GM12873 (cell line): ENCODE measurements at regions not wholly inside any gene's neighbourhood (a gene's known extent, or its start where the extent isn't known, plus 50 kb on each side); places are given as distances from the start of the nearest gene placed in this dataset.

Experiments
- TF ChIP-seq, protein P1 (sequence below): IDR thresholded peaks from 2 replicates; pipeline ENCODE4 v1.5.1; 2012; ENCODE audit warnings: low read depth, mild to moderate bottlenecking, moderate library complexity, low read length, control low read depth; ENCODE audit not compliant: insufficient read depth; ENCODE audit errors: missing control alignments

DNA sequence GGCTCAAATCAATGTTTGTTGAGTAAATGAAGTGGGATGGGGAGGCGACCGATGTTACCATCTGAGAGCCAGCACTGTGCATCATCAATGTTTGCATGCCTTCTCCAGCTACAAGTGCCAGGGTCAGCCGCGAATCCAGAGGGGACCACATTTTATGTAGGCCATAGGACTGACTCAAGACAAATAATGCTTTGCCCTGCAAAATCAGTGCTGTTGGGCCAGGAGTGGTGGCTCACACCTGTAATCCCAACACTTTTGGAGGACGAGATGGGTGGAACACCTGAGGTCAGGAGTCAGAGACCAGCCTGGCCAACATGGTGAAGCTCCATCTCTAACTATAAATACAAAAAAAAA lies 53.1 kb upstream of the WSB1 start:
- TF ChIP-seq, protein P1, sequence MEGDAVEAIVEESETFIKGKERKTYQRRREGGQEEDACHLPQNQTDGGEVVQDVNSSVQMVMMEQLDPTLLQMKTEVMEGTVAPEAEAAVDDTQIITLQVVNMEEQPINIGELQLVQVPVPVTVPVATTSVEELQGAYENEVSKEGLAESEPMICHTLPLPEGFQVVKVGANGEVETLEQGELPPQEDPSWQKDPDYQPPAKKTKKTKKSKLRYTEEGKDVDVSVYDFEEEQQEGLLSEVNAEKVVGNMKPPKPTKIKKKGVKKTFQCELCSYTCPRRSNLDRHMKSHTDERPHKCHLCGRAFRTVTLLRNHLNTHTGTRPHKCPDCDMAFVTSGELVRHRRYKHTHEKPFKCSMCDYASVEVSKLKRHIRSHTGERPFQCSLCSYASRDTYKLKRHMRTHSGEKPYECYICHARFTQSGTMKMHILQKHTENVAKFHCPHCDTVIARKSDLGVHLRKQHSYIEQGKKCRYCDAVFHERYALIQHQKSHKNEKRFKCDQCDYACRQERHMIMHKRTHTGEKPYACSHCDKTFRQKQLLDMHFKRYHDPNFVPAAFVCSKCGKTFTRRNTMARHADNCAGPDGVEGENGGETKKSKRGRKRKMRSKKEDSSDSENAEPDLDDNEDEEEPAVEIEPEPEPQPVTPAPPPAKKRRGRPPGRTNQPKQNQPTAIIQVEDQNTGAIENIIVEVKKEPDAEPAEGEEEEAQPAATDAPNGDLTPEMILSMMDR: no peak

DNA sequence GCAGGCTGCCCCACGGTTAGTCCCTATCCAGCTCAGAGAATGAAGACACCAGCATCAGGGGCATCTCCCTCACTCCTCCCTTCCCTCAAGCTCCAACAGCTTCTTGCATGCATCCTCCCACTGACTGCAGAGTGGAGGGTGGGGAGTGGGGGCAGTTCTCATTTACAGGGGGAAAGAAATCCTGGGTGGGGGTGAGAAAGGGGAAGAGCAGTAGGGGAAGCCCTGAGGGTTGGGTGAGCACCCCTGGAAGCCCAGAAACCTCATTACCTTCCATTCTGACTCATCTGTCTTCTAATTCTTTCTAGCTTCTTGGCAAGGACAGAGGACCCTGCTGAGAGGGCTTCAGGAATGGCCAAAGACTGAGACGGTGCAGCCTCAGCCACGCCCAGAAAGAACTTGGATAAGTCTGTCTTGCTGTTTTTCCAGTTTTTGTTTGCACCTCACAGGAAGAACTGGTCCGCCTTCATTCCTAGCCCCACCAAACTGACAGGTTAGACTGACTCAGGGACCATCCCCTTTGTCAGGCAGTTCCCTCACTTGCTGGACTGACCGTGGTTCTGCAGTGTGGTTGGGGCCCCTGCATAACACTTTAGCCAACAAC lies 52.5 kb upstream of the WSB1 start:
- TF ChIP-seq, protein P1: no peak

DNA sequence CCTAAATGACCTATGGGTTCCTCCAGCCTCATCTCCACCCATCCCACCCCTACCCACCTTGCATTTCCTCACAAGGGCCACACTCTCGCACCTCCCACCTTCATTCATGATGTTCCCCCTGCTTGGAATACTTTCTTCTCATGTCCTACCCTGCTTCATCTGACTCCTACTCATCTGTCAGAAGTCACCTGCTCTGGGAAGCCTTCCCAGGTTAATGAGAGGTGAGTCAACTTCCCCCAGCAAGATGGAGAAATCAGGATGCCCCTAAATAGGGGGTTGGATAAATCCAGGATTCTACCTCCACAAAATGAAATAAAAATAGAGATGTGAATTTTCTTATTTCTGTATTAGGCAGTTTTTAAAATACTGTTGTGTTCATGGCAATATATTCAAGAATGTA lies 51.0 kb upstream of the WSB1 start:
- TF ChIP-seq, protein P1: no peak

DNA sequence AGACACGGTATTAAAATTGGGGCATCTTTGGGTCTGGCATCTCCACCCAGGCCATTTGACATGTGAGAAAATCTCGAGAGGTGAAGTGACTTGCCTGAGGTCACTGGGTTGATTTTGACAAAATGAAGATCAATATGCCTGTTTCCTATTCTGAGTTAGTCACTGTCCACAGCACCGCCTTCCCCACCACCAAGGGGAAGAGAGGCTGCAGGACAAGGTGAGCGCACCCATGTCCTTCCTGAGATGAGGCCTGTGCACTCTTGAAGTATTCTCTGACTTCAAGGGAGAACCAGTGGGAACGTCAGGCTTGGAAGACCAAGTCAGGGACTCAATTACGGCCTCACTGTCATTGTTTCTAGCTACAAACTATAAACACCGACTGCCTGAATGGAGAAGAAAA lies 49.9 kb upstream of the WSB1 start:
- TF ChIP-seq, protein P1: no peak
